ENCODE measurements at regions not wholly inside any gene's neighbourhood (a gene's known extent, or its start where the extent isn't known, plus 50 kb on each side); places are given as distances from the start of the nearest gene placed in this dataset.

DNA sequence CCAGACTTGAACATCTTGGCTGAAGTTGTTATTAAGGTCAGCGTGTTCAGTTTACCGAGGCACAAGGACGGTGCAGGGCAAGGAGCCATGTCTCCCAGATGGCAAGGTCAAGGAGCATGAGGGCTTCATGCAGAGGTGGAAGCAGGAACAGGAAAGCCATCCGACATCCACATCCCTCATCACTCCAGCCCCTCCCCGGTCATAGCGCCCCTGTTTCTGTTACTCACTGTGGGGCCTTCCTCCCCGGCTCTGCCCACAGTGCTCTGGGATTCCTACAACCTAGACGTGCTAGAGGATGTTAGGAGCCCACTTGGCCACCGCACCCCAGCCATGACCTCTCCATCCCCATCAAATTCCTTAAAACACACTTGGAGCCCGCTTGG is 146.7 kb downstream of the TTLL2 start:
- POLR2A ChIA-PET: no interaction called here
- no peak for TF ChIP-seq CTCF (IDR thresholded peaks at IDR 0.05; ENCODE audit: insufficient read depth, low read length, missing control alignments)
- H3K4me3 ChIP-seq (ENCODE audit: low read depth, low read length): no peak overlapping the region
- DNase-seq (ENCODE audit: low read depth, low spot score): no peak
- CTCF ChIA-PET: no interaction called here

- no peak for TF ChIP-seq CTCF (IDR thresholded peaks at IDR 0.05; ENCODE audit: insufficient read depth, low read length, missing control alignments)
- DNase-seq (ENCODE audit: low read depth, low spot score): no peak
- H3K4me3 ChIP-seq (ENCODE audit: low read depth, low read length): no peak overlapping the region
- ChIA-PET POLR2A (no interaction called here), CTCF (no interaction called here)
These were observed 147.3 kb downstream of the TTLL2 start for GRCh38 chr6:167472148-167472547.

- TF ChIP-seq CTCF (IDR thresholded peaks at IDR 0.05; ENCODE audit: insufficient read depth, low read length, missing control alignments): no peak
- no peak for DNase-seq (ENCODE audit: low read depth, low spot score)
- CTCF ChIA-PET: no interaction called here
- H3K4me3 ChIP-seq (ENCODE audit: low read depth, low read length): no peak overlapping the region
- POLR2A ChIA-PET: no interaction called here
These were observed 148.0 kb downstream of the TTLL2 start for GRCh38 chr6:167472880-167473279.

GRCh38 chr6:167474171-167474570 is 149.3 kb downstream of the TTLL2 start:
- CTCF ChIA-PET: no interaction called here
- POLR2A ChIA-PET: no interaction called here
- TF ChIP-seq CTCF (IDR thresholded peaks at IDR 0.05; ENCODE audit: insufficient read depth, low read length, missing control alignments): no peak

GRCh38 chr6:167474725-167475124 is 149.8 kb downstream of the TTLL2 start:
- ChIA-PET POLR2A (no interaction called here), CTCF (no interaction called here)
- H3K4me3 ChIP-seq (ENCODE audit: low read depth, low read length): no peak overlapping the region
- no peak for DNase-seq (ENCODE audit: low read depth, low spot score)
- TF ChIP-seq CTCF (IDR thresholded peaks at IDR 0.05; ENCODE audit: insufficient read depth, low read length, missing control alignments): no peak

More at GRCh38 chr6:167474171-167474570, 149.3 kb downstream of the TTLL2 start:
- no peak overlapping the region for H3K4me3 ChIP-seq (ENCODE audit: low read depth, low read length)
- no peak for DNase-seq (ENCODE audit: low read depth, low spot score)

GRCh38 chr6:167475947-167476346 is 151.1 kb downstream of the TTLL2 start:
- no peak for DNase-seq (ENCODE audit: low read depth, low spot score)
- POLR2A ChIA-PET: no interaction called here
- CTCF ChIA-PET: no interaction called here
- no peak for TF ChIP-seq CTCF (IDR thresholded peaks at IDR 0.05; ENCODE audit: insufficient read depth, low read length, missing control alignments)
- H3K4me3 ChIP-seq (ENCODE audit: low read depth, low read length): no peak overlapping the region

Measured in AG04449 (cell line).